ENCODE measurements at regions not wholly inside any gene's neighbourhood (a gene's known extent, or its start where the extent isn't known, plus 50 kb on each side); places are given as distances from the start of the nearest gene placed in this dataset.

DNA sequence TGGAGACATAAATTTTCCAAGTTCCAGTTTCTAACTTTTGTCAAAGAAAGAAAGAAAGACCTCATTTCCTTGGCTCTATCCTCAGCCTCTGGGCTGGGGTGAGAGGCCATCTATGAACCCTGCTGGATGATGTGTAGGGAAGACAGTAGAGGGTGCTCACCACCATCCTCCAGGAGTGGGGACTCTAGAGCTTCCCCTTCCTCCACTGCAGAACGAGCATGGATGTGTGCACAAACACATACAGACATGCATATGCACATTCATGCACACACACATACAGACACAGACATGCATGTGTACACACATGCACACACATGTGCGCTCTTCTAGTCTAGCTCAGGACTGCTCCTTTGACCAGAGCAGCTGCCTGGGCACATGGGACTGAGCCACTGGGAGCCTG is 565.8 kb downstream of the BUD13 start:
- H3K9me3 Mint-ChIP-seq = no peaks in the 10 kb centered on the region
- H3K36me3 Mint-ChIP-seq (ENCODE audit: low read depth) = no peaks in the 10 kb centered on the region
- TF ChIP-seq, protein P1, sequence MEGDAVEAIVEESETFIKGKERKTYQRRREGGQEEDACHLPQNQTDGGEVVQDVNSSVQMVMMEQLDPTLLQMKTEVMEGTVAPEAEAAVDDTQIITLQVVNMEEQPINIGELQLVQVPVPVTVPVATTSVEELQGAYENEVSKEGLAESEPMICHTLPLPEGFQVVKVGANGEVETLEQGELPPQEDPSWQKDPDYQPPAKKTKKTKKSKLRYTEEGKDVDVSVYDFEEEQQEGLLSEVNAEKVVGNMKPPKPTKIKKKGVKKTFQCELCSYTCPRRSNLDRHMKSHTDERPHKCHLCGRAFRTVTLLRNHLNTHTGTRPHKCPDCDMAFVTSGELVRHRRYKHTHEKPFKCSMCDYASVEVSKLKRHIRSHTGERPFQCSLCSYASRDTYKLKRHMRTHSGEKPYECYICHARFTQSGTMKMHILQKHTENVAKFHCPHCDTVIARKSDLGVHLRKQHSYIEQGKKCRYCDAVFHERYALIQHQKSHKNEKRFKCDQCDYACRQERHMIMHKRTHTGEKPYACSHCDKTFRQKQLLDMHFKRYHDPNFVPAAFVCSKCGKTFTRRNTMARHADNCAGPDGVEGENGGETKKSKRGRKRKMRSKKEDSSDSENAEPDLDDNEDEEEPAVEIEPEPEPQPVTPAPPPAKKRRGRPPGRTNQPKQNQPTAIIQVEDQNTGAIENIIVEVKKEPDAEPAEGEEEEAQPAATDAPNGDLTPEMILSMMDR (conservative IDR thresholded peaks at IDR 0.05; ENCODE audit: low read depth in 2 of 2) = 0 out of 4 replicates have a peak, but pooled peaks of 1 of the 2 experiments have one; percentile 4
- TF ChIP-seq JUNB (IDR thresholded peaks at IDR 0.05; ENCODE audit: unreplicated experiment) = no peak
- ATAC-seq (no peak), DNase-seq (ENCODE audit: low spot score) (no peak)
- H3K4me3 Mint-ChIP-seq = no peak overlapping the region
- H3K27me3 Mint-ChIP-seq (ENCODE audit: insufficient read depth, low read depth, poor library complexity) = peaks cover 2% of the 10 kb centered on the region
- H3K27ac Mint-ChIP-seq = no peak overlapping the region
- Histone ChIP-seq H3K27ac (ENCODE audit: low read depth) (no peak overlapping the region), H4K20me1 (replicated peaks; ENCODE audit: insufficient read depth) (no peaks in the 10 kb centered on the region), H3K79me2 (replicated peaks; ENCODE audit: insufficient read depth) (no peaks in the 10 kb centered on the region), H3K27me3 (ENCODE audit: insufficient read depth) (no peaks in the 10 kb centered on the region), H3K4me1 (ENCODE audit: insufficient read depth) (no peaks in the 10 kb centered on the region), H3K36me3 (ENCODE audit: insufficient read depth) (no peaks in the 10 kb centered on the region), H3F3A (replicated peaks; ENCODE audit: low read depth) (no peaks in the 10 kb centered on the region), H3K4me2 (no peak overlapping the region), H2AFZ (no peak overlapping the region), H3K4me3 (no peak overlapping the region), H3K9me2 (ENCODE audit: insufficient read depth) (no peaks in the 10 kb centered on the region)
- H3K4me1 Mint-ChIP-seq = peaks cover 6% of the 10 kb centered on the region; the same call in 2 of the 3 replicates

DNA sequence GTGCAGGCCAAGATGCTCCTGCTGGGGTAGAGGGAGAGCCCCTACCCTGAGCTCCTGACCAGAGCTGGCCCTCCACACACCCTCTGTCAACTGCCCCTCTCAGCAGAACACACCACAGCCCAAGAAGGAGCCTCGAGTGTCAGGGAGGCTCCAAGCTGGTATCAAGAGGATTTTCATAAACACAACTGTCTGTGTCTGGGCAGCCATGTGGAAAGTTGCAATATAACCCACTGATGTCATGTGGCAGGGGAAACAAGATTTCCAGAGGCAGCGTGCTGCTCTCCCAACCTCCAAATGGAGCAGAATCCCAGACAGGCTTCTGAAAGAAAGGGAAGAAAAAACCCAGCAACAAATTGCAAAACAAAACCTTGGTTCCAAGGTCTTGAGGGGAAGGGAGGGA is 569.9 kb downstream of the BUD13 start:
- no peaks in the 10 kb centered on the region for H3K4me1 ChIP-seq (ENCODE audit: insufficient read depth)
- no peak overlapping the region for H3K27ac ChIP-seq (ENCODE audit: low read depth)
- H3K27me3 Mint-ChIP-seq (ENCODE audit: insufficient read depth, low read depth, poor library complexity) = peaks cover 3% of the 10 kb centered on the region
- H3K4me3 Mint-ChIP-seq = no peak overlapping the region
- H2AFZ ChIP-seq = no peak overlapping the region
- no peaks in the 10 kb centered on the region for H3K27me3 ChIP-seq (ENCODE audit: insufficient read depth)
- no peaks in the 10 kb centered on the region for H3K9me3 Mint-ChIP-seq
- no peaks in the 10 kb centered on the region for H3K79me2 ChIP-seq (replicated peaks; ENCODE audit: insufficient read depth)
- no peaks in the 10 kb centered on the region for H3K36me3 ChIP-seq (ENCODE audit: insufficient read depth)
- H4K20me1 ChIP-seq (replicated peaks; ENCODE audit: insufficient read depth) = no peaks in the 10 kb centered on the region
- no peak overlapping the region for H3K27ac Mint-ChIP-seq
- H3K36me3 Mint-ChIP-seq (ENCODE audit: low read depth) = no peaks in the 10 kb centered on the region
- ATAC-seq (no peak), DNase-seq (ENCODE audit: low spot score) (no peak)
- H3K4me1 Mint-ChIP-seq = peaks cover 17% of the 10 kb centered on the region
- H3K4me3 ChIP-seq = no peak overlapping the region
- H3K4me2 ChIP-seq = no peak overlapping the region
- H3K9me2 ChIP-seq (ENCODE audit: insufficient read depth) = no peaks in the 10 kb centered on the region
- H3F3A ChIP-seq (replicated peaks; ENCODE audit: low read depth) = no peaks in the 10 kb centered on the region
- TF ChIP-seq EZH2phosphoT487 (IDR thresholded peaks at IDR 0.05; ENCODE audit: unreplicated experiment) (no peak), JUNB (IDR thresholded peaks at IDR 0.05; ENCODE audit: unreplicated experiment) (no peak), POLR2AphosphoS5 (IDR thresholded peaks at IDR 0.05; ENCODE audit: low read depth) (no peak), NANOG (IDR thresholded peaks at IDR 0.05; ENCODE audit: borderline replicate concordance) (no peak), STAT1 (IDR thresholded peaks at IDR 0.05; ENCODE audit: unreplicated experiment) (no peak), EZH2 (IDR thresholded peaks at IDR 0.05; ENCODE audit: low read depth, unreplicated experiment) (no peak), ZNF114 (CRISPR knock-in tag; IDR thresholded peaks at IDR 0.05) (no peak), ZNF331 (CRISPR knock-in tag; IDR thresholded peaks at IDR 0.05; ENCODE audit: low read depth) (no peak), CREB1 (CRISPR knock-in tag; IDR thresholded peaks at IDR 0.05; ENCODE audit: low read depth) (no peak)
- TF ChIP-seq, protein P2, sequence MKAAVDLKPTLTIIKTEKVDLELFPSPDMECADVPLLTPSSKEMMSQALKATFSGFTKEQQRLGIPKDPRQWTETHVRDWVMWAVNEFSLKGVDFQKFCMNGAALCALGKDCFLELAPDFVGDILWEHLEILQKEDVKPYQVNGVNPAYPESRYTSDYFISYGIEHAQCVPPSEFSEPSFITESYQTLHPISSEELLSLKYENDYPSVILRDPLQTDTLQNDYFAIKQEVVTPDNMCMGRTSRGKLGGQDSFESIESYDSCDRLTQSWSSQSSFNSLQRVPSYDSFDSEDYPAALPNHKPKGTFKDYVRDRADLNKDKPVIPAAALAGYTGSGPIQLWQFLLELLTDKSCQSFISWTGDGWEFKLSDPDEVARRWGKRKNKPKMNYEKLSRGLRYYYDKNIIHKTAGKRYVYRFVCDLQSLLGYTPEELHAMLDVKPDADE (IDR thresholded peaks at IDR 0.05) = no peak
- TF ChIP-seq, protein P3, sequence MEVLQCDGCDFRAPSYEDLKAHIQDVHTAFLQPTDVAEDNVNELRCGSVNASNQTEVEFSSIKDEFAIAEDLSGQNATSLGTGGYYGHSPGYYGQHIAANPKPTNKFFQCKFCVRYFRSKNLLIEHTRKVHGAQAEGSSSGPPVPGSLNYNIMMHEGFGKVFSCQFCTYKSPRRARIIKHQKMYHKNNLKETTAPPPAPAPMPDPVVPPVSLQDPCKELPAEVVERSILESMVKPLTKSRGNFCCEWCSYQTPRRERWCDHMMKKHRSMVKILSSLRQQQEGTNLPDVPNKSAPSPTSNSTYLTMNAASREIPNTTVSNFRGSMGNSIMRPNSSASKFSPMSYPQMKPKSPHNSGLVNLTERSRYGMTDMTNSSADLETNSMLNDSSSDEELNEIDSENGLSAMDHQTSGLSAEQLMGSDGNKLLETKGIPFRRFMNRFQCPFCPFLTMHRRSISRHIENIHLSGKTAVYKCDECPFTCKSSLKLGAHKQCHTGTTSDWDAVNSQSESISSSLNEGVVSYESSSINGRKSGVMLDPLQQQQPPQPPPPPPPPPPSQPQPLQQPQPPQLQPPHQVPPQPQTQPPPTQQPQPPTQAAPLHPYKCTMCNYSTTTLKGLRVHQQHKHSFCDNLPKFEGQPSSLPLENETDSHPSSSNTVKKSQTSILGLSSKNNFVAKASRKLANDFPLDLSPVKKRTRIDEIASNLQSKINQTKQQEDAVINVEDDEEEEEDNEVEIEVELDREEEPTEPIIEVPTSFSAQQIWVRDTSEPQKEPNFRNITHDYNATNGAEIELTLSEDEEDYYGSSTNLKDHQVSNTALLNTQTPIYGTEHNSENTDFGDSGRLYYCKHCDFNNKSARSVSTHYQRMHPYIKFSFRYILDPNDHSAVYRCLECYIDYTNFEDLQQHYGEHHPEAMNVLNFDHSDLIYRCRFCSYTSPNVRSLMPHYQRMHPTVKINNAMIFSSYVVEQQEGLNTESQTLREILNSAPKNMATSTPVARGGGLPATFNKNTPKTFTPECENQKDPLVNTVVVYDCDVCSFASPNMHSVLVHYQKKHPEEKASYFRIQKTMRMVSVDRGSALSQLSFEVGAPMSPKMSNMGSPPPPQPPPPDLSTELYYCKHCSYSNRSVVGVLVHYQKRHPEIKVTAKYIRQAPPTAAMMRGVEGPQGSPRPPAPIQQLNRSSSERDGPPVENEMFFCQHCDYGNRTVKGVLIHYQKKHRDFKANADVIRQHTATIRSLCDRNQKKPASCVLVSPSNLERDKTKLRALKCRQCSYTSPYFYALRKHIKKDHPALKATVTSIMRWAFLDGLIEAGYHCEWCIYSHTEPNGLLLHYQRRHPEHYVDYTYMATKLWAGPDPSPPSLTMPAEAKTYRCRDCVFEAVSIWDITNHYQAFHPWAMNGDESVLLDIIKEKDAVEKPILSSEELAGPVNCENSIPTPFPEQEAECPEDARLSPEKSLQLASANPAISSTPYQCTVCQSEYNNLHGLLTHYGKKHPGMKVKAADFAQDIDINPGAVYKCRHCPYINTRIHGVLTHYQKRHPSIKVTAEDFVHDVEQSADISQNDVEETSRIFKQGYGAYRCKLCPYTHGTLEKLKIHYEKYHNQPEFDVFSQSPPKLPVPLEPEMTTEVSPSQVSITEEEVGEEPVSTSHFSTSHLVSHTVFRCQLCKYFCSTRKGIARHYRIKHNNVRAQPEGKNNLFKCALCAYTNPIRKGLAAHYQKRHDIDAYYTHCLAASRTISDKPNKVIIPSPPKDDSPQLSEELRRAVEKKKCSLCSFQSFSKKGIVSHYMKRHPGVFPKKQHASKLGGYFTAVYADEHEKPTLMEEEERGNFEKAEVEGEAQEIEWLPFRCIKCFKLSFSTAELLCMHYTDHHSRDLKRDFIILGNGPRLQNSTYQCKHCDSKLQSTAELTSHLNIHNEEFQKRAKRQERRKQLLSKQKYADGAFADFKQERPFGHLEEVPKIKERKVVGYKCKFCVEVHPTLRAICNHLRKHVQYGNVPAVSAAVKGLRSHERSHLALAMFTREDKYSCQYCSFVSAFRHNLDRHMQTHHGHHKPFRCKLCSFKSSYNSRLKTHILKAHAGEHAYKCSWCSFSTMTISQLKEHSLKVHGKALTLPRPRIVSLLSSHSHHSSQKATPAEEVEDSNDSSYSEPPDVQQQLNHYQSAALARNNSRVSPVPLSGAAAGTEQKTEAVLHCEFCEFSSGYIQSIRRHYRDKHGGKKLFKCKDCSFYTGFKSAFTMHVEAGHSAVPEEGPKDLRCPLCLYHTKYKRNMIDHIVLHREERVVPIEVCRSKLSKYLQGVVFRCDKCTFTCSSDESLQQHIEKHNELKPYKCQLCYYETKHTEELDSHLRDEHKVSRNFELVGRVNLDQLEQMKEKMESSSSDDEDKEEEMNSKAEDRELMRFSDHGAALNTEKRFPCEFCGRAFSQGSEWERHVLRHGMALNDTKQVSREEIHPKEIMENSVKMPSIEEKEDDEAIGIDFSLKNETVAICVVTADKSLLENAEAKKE (CRISPR knock-in tag; IDR thresholded peaks at IDR 0.05) = no peak
